IMR-90 (cell line): ENCODE measurements at regions not wholly inside any gene's neighbourhood (a gene's known extent, or its start where the extent isn't known, plus 50 kb on each side); places are given as distances from the start of the nearest gene placed in this dataset.

Experiments
- BHLHE40 ChIP-seq: fragments of 150-350 bp; IDR thresholded peaks from 2 replicates; pipeline ENCODE4 v1.6.1; 2016; ENCODE audit warnings: mild to moderate bottlenecking, low read depth, low read length
- NFE2L2 ChIP-seq: fragments of 150-350 bp; IDR thresholded peaks from 2 replicates; pipeline ENCODE4 v1.6.1; 2016; ENCODE audit warnings: low read depth, mild to moderate bottlenecking, low read length
- POLR2A ChIP-seq: IDR thresholded peaks from 2 replicates; pipeline ENCODE4 v1.6.1; 2012; ENCODE audit warnings: mild to moderate bottlenecking, low read depth, low read length
- RAD21 ChIP-seq: IDR thresholded peaks from 2 replicates; pipeline ENCODE4 v1.6.1; 2012; ENCODE audit warnings: low read length, improper control_type of control experiment
- TF ChIP-seq, protein P1 (sequence below): conservative IDR thresholded peaks from 2 replicates; pipeline ENCODE4 v1.5.1; 2012; ENCODE audit warnings: mild to moderate bottlenecking, low read depth, low read length, improper control_type of control experiment
- TF ChIP-seq, protein P2 (sequence below): fragments of 150-350 bp; IDR thresholded peaks from 2 replicates; pipeline ENCODE4 v1.6.1; 2016; ENCODE audit warnings: low read depth, mild to moderate bottlenecking, low read length, moderate library complexity, borderline replicate concordance

GRCh38 chr2:198717451-198717850 lies 740.3 kb downstream of the SATB2 start:
- TF ChIP-seq, protein P1, sequence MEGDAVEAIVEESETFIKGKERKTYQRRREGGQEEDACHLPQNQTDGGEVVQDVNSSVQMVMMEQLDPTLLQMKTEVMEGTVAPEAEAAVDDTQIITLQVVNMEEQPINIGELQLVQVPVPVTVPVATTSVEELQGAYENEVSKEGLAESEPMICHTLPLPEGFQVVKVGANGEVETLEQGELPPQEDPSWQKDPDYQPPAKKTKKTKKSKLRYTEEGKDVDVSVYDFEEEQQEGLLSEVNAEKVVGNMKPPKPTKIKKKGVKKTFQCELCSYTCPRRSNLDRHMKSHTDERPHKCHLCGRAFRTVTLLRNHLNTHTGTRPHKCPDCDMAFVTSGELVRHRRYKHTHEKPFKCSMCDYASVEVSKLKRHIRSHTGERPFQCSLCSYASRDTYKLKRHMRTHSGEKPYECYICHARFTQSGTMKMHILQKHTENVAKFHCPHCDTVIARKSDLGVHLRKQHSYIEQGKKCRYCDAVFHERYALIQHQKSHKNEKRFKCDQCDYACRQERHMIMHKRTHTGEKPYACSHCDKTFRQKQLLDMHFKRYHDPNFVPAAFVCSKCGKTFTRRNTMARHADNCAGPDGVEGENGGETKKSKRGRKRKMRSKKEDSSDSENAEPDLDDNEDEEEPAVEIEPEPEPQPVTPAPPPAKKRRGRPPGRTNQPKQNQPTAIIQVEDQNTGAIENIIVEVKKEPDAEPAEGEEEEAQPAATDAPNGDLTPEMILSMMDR: no peak
- TF ChIP-seq, protein P2, sequence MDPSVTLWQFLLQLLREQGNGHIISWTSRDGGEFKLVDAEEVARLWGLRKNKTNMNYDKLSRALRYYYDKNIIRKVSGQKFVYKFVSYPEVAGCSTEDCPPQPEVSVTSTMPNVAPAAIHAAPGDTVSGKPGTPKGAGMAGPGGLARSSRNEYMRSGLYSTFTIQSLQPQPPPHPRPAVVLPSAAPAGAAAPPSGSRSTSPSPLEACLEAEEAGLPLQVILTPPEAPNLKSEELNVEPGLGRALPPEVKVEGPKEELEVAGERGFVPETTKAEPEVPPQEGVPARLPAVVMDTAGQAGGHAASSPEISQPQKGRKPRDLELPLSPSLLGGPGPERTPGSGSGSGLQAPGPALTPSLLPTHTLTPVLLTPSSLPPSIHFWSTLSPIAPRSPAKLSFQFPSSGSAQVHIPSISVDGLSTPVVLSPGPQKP: no peak
- TF ChIP-seq BHLHE40: no peak
- no peak for TF ChIP-seq POLR2A
- TF ChIP-seq RAD21: no peak
- no peak for TF ChIP-seq NFE2L2
